K562 (cell line): ENCODE measurements at regions not wholly inside any gene's neighbourhood (a gene's known extent, or its start where the extent isn't known, plus 50 kb on each side); places are given as distances from the start of the nearest gene placed in this dataset.

Experiments used
- AFF4 ChIP-seq: sonication (generic); formaldehyde crosslinking; IDR thresholded peaks from 2 replicates; pipeline ENCODE4 v1.8.0; 2023; ENCODE audit warnings: mild to moderate bottlenecking, missing genetic modification reagents
- ARID1B ChIP-seq: fragments of 450-650 bp; IDR thresholded peaks from 2 replicates; pipeline ENCODE4 v1.6.1; 2016; ENCODE audit warnings: antibody characterized with exemption, mild to moderate bottlenecking, inconsistent platforms
- BCLAF1 ChIP-seq, 2 experiments: fragments of 450-650 bp in 1 of 2; IDR thresholded peaks; 2 replicates each; pipeline ENCODE4 v1.6.1; 2011 to 2017; ENCODE audit warnings: low read depth in 2 of 2, antibody characterized with exemption in 1 of 2, borderline replicate concordance in 1 of 2, low read length in 1 of 2, mild to moderate bottlenecking in 1 of 2, mixed read lengths in 1 of 2; ENCODE audit not compliant: control insufficient read depth in 1 of 2
- ELF1 ChIP-seq: fragments of 200-800 bp; sonication (Bioruptor generic); IDR thresholded peaks from 2 replicates; pipeline ENCODE4 v1.6.1; 2016; ENCODE audit warnings: missing genetic modification characterization, missing compliant biosample characterization
- THRB ChIP-seq: fragments of 450-650 bp; formaldehyde crosslinking; conservative IDR thresholded peaks from 2 replicates; pipeline ENCODE4 v1.4.0; 2022; ENCODE audit warnings: mild to moderate bottlenecking, missing genetic modification characterization
- ZBTB8A ChIP-seq: fragments of 450-650 bp; IDR thresholded peaks from 2 replicates; pipeline ENCODE4 v1.6.1; 2018; ENCODE audit warnings: mild to moderate bottlenecking, moderate library complexity; ENCODE audit not compliant: partially characterized antibody
- ZNF449 ChIP-seq: fragments of 250-450 bp; sonication (Bioruptor Pico); IDR thresholded peaks from 2 replicates; pipeline ENCODE4 v1.8.0; 2022; ENCODE audit warnings: moderate library complexity, mild to moderate bottlenecking, inconsistent platforms

- TF ChIP-seq AFF4 (CRISPR knock-in tag) (no peak), ELF1 (tag) (no peak), ARID1B (peak; percentile 25; the same call in 1 of the 2 replicates), BCLAF1 (IDR thresholded peaks at IDR 0.05; ENCODE audit: borderline replicate concordance in 1 of 2, control insufficient read depth in 1 of 2, low read depth in 2 of 2, low read length in 1 of 2) (no peak), ZNF449 (CRISPR knock-in tag) (no peak), THRB (CRISPR knock-in tag) (no peak), ZBTB8A (no peak)
- TF ChIP-seq, all 486 proteins: peak for 23
Measured at GRCh38 chr15:39455471-39455991, 125.3 kb upstream of the THBS1 start (continued).
